ENCODE measurements at regions not wholly inside any gene's neighbourhood (a gene's known extent, or its start where the extent isn't known, plus 50 kb on each side); places are given as distances from the start of the nearest gene placed in this dataset.

GRCh38 chr1:117697220-117697781 lies 91.5 kb downstream of the TENT5C start:
- Histone ChIP-seq H3K27ac (peak overlapping the region in 1 of 4 donors; percentile 64), H3K36me3 (no peaks in the 10 kb centered on the region), H3K4me1 (peaks cover 0 to 5% (median 0%) of the 10 kb centered on the region in 4 donors), H3K4me3 (no peak overlapping the region), H3K27me3 (no peaks in the 10 kb centered on the region), H3K9me3 (no peaks in the 10 kb centered on the region)
- TF ChIP-seq POLR2A (IDR thresholded peaks at IDR 0.05) = no peak
- no peak for TF ChIP-seq CTCF (IDR thresholded peaks at IDR 0.05)
- no peak for DNase-seq

- Histone ChIP-seq H3K4me3 (no peak overlapping the region), H3K27me3 (no peaks in the 10 kb centered on the region), H3K36me3 (no peaks in the 10 kb centered on the region), H3K9me3 (no peaks in the 10 kb centered on the region), H3K27ac (no peak overlapping the region), H3K4me1 (peaks cover 0 to 5% (median 0%) of the 10 kb centered on the region in 4 donors)
- TF ChIP-seq CTCF (IDR thresholded peaks at IDR 0.05) (no peak), POLR2A (IDR thresholded peaks at IDR 0.05) (no peak)
- DNase-seq = no peak
These were observed 92.7 kb downstream of the TENT5C start for GRCh38 chr1:117698398-117699160.

- no peaks in the 10 kb centered on the region for H3K9me3 ChIP-seq
- no peaks in the 10 kb centered on the region for H3K27me3 ChIP-seq
- no peaks in the 10 kb centered on the region for H3K36me3 ChIP-seq
- no peak for DNase-seq
- H3K4me1 ChIP-seq = peaks cover 0 to 5% (median 0%) of the 10 kb centered on the region in 4 donors
- H3K4me3 ChIP-seq = no peak overlapping the region
- H3K27ac ChIP-seq = no peak overlapping the region
- TF ChIP-seq CTCF (IDR thresholded peaks at IDR 0.05) = no peak
These were observed 94.1 kb downstream of the TENT5C start for GRCh38 chr1:117699953-117700352.

GRCh38 chr1:117702654-117703053 lies 96.8 kb downstream of the TENT5C start:
- Histone ChIP-seq H3K27ac (no peak overlapping the region), H3K4me1 (no peaks in the 10 kb centered on the region), H3K4me3 (no peak overlapping the region), H3K9me3 (no peaks in the 10 kb centered on the region), H3K36me3 (no peaks in the 10 kb centered on the region), H3K27me3 (no peaks in the 10 kb centered on the region)
- no peak for DNase-seq
- no peak for TF ChIP-seq POLR2A (IDR thresholded peaks at IDR 0.05)

GRCh38 chr1:117707371-117707770 lies 101.5 kb downstream of the TENT5C start:
- no peak overlapping the region for H3K4me3 ChIP-seq

More at GRCh38 chr1:117707371-117707770, 101.5 kb downstream of the TENT5C start:
- TF ChIP-seq POLR2A (IDR thresholded peaks at IDR 0.05) = no peak
- TF ChIP-seq CTCF (IDR thresholded peaks at IDR 0.05) = no peak
- Histone ChIP-seq H3K27ac (no peak overlapping the region), H3K9me3 (no peaks in the 10 kb centered on the region), H3K27me3 (no peaks in the 10 kb centered on the region), H3K36me3 (no peaks in the 10 kb centered on the region), H3K4me1 (no peaks in the 10 kb centered on the region)
- DNase-seq = no peak
